GM18909 (cell line): ENCODE measurements at regions not wholly inside any gene's neighbourhood (a gene's known extent, or its start where the extent isn't known, plus 50 kb on each side); places are given as distances from the start of the nearest gene placed in this dataset.
"Not testable (repeated sequence)": the region's sequence is repeated elsewhere in the genome, so short reads cannot be mapped to it uniquely, and the experiment has no call there.

Source experiments
- ATAC-seq: cut with Tn5 transposase; IDR thresholded peaks from one replicate; pipeline ENCODE4 v1.9.1; 2021; ENCODE audit warnings: mild to moderate bottlenecking; ENCODE audit not compliant: unreplicated experiment, poor library complexity

GRCh38 chr7:13713092-13713491, 276.4 kb downstream of the ETV1 start:
- no peak for ATAC-seq

DNA sequence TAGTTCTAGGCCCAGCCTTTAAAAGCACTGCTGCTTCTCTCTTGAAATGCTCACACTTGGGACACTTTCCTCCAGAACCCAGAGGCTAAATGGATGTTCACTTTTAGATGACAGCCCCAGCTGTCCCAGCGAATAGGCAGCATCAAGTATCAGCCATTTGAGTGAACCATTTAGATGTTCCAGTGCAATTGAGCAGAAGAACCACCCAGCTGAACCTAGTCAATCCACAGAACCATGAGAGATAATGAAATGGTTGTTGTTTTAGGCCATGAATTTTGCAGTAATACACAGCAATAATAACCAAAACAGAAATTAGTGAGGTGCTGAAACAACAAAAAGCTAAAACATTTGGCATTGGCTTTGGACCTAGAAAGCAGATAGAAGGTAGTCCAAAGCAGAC, 273.9 kb downstream of the ETV1 start:
- no peak for ATAC-seq

- ATAC-seq, result no peak
Observed at GRCh38 chr7:13717031-13717430, 272.4 kb downstream of the ETV1 start.

DNA sequence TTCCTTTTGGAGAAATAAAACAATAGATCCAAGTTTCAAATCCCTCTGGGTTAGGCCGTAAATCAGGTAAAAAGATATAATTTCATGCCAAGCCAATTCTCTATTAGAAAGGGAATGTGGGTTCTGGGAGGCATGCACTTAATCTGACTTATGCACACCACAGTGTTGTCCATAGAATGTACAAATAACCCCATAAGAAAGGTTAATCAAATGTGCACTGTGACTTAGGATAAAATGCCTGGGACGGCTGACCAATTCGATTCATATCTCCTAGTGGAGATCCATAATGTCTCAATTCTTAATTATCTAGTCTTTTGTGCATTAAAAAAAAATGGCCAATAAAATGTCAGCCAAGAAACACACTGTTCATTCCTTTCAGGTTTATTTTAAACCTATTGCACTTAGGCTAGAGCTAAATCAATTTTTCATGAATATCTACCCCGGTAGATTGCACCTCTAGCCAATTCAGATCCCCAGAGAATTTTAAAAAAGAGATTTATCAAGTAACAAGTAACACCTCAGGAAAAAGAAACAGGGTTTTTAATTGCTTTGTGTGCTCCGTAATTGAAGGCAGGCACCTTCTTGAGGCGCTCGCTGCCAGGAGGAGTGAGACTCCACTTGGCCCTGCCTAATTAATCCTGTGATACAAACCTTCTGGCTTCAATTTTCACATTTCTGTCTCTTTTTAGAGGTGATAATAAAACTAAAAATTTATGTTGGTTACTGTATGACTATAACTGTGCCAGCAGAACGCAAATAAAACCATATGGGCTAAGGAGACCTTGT, 265.1 kb downstream of the ETV1 start:
- no peak for ATAC-seq

DNA sequence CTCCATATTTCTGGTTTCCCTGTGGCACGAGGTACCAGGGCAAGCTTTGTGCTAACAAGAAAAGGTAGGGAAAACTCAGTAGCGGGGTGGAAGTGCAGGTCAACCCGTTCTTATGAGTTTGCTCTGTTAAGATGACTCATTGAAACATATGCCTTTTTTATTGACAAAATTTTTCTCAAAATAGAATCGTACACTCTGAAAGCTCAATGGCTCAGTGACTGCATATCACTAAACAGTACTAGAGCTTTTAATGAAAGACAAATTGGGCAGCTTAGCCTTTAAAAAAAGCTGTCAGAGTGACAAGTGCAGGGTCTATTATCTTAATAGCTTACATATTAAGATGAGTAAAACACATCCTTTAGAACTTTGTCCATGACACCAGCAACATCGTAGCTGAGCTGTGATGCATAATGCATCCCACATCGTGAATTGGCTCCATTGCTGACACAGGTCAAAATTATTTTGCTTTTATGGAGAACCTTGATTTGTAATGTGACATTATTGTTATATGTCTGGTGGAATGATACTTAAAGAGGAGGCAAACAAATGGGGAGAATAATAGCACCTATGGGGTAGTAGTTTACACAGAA, 264.4 kb downstream of the ETV1 start:
- ATAC-seq, result no peak

DNA sequence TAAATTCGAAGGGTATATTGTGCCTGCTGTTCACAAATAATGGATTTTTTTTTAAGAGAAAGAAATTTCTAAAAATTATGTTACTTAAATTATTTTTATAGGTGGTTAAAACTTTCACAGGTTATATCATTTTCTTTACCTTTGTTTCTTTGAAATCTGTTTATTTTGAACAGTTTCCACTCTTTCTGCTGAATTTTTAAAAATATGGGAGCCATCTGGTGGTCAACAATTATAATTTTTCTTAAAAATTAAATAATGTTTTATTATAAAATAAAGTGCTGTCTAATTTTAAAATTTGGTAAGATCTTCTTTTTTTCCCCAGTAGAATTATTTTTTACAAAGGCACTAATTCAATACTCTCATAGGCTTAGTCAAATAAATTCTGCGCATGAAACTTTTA, 263.9 kb downstream of the ETV1 start:
- no peak for ATAC-seq

DNA sequence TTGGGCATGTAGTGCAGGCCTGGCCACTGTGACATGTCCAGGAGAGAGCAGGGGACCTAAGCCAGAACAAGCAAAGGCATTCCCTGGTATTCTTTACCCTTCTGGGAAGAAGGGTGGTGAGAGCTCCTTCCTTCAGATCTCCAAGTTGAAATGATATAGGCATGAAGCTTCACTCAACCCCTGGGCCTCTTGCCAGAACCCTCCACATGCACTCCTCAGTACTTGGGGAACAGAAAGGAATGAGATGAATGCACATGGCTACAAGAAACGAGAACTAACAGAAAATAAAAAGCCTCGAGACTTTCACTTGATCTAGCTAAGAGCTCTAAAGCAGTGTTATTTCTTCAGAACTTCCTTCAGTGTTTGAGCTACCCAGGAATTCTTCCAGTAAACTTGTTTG, 262.2 kb downstream of the ETV1 start:
- no peak for ATAC-seq

GRCh38 chr7:13727751-13728150, 261.7 kb downstream of the ETV1 start:
- ATAC-seq, result no peak

- not testable (repeated sequence) for ATAC-seq
Observed at GRCh38 chr7:13728430-13728829, 261.0 kb downstream of the ETV1 start.

GRCh38 chr7:13731643-13732042, 257.8 kb downstream of the ETV1 start:
- ATAC-seq, result no peak

- no peak for ATAC-seq
Observed at GRCh38 chr7:13737563-13737962, 251.9 kb downstream of the ETV1 start.

GRCh38 chr7:13742126-13742525, 247.3 kb downstream of the ETV1 start:
- ATAC-seq, result no peak

- ATAC-seq, result no peak
Observed at GRCh38 chr7:13742811-13743210, 246.7 kb downstream of the ETV1 start.

GRCh38 chr7:13743226-13743625, 246.2 kb downstream of the ETV1 start:
- ATAC-seq, result no peak

DNA sequence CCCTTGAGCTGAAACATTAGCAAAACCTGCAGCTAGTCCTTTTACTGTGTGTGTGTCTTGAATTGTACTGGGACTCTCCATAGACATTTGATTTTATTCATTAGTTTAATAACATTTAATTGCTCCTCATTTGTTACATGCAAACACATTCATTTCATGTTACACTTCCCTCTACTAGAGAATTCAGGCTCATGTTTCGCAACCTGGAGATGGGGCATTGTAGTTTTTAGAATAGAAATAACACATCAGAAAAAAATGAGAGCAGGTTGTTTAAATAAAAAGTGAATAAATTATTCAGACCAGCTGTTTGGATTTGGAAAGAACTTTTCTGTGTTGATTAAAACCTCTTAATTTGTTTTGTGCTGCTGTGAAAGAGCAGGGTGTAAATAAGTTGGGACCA, 243.9 kb downstream of the ETV1 start:
- no peak for ATAC-seq

DNA sequence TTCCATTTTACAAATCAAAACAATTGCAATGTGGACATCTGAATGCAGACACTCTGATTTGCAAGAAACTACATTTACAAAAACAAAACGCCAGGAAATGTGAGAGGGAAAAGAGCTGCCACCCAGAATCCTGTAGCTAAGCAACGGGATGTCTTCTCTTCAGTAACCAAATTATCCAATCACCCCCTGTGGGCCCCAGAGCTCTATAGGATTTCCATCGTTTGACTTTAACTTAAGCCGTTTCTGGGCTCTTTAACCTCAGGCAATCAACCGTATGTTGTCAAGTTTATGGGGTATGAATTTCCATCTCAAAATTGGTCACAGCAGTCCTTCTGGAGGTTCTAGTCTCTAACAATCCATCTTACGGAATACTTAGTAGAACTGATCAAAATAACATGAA, 240.5 kb downstream of the ETV1 start:
- ATAC-seq, result no peak

DNA sequence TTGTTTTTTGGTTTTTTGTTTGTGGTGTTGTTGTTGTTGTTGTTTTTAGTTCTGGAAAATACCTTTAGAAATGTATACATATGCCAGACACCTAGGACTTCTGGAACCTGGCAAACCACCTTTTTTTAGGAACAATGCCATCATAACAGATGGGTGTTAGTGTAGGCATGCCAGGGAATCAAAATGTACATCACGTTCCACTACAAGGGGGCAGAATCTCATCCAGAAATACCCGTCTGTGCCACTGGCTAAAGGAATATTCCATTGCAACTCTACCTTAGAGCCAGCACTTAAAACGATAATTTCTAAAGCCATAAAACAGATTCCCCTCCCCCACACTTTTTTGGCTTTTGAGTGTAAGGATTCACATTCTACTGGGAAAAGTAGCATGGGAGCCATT, 239.8 kb downstream of the ETV1 start:
- ATAC-seq, result no peak

- no peak for ATAC-seq
Observed at GRCh38 chr7:13751766-13752165, 237.7 kb downstream of the ETV1 start.

DNA sequence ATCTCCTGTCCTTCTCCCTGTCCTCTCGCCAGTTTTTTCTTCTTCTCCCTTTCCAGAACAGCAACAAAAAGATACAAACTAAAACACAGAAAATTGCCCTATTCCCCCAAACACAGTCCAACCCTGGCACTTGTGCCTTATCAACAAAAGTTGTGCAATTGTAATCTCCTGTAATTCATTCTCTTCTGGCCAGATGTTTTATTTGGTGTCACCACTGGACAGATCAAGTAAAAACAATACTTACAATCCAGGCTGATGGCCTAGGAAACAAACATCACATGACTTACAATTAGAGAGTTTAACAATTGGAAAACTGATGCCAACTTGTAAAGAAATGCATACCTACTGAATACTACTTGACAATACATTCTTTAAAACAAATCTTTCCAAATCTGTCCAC, 231.6 kb downstream of the ETV1 start:
- ATAC-seq, result no peak

GRCh38 chr7:13765853-13766252, 223.6 kb downstream of the ETV1 start:
- ATAC-seq, result not testable (repeated sequence)

DNA sequence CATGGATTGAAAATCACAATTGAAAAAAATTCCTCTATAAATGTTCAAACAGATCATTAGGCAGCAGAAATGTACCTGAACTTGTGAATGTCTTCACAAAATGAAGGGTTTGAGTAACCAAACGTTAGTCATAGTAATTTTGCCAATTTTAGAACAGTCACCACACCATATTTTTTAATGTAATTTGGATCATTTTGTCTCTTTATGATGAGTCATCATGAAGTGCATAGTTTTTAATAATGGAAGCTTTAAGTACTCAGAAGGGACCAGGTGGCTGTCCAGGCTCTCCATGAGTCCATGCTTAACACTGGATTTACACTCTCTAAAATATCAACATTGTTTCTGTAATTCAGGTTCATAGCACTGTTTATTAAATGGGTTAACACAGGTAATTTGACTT, 219.2 kb downstream of the ETV1 start:
- ATAC-seq, result no peak

- ATAC-seq, result no peak
Observed at GRCh38 chr7:13774976-13775375, 214.5 kb downstream of the ETV1 start.
